Activated T-cell treated with anti-CD3 and anti-CD28 coated beads, Interleukin-2, amount 50 U/mL, for 4 hours (primary cell): ENCODE measurements at regions not wholly inside any gene's neighbourhood (a gene's known extent, or its start where the extent isn't known, plus 50 kb on each side); places are given as distances from the start of the nearest gene placed in this dataset.
A peak's percentile ranks its signal among the peaks of the same experiment; 100 is the strongest.

Experiments
- ATAC-seq, 2 donors: fragments of 200-7000 bp; cut with Tn5 transposase; one replicate each; pipeline ENCODE4 v1.10.0; 2021
- DNase-seq: peaks from one replicate; pipeline ENCODE4 v3.0.0-alpha.2; 2020
- H3K27me3 Mint-ChIP-seq: one replicate; pipeline ENCODE4 v1.8.0; 2021; ENCODE audit warnings: low read depth, mixed read lengths
- H3K36me3 Mint-ChIP-seq: one replicate; pipeline ENCODE4 v1.8.0; 2022; ENCODE audit warnings: mixed read lengths; ENCODE audit not compliant: insufficient read depth
- H3K4me1 Mint-ChIP-seq: one replicate; pipeline ENCODE4 v1.8.0; 2021; ENCODE audit warnings: low read depth, mixed read lengths
- H3K4me3 Mint-ChIP-seq: one replicate; pipeline ENCODE4 v1.8.0; 2021; ENCODE audit warnings: mild to moderate bottlenecking, moderate library complexity, mixed read lengths
- H3K9me3 Mint-ChIP-seq: one replicate; pipeline ENCODE4 v1.8.0; 2021; ENCODE audit warnings: mixed read lengths

DNA sequence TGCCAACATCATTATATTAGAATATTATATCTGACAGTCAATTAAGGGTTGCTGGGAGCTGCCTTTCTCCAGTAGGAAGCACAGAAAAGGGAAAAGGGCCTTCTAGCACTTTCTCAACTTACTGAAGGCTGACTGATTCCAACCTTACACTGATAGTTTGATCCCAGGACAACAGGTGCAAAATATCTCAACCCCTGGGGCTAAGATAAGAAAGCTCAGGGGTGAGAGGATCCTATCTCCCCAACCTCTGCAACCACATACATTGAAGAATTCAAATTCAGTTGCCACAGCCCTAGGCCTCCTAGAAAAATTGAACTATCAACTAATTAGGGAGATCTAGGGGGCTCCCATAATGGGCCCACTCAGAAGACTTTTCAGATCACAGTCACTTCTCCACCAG, 179.1 kb upstream of the GPRIN3 start:
- no peaks in the 10 kb centered on the region for H3K36me3 Mint-ChIP-seq
- H3K9me3 Mint-ChIP-seq, result no peaks in the 10 kb centered on the region
- H3K4me1 Mint-ChIP-seq, result no peaks in the 10 kb centered on the region
- no peaks in the 10 kb centered on the region for H3K27me3 Mint-ChIP-seq
- DNase-seq (no peak), ATAC-seq (no peak)
- no peak overlapping the region for H3K4me3 Mint-ChIP-seq

DNA sequence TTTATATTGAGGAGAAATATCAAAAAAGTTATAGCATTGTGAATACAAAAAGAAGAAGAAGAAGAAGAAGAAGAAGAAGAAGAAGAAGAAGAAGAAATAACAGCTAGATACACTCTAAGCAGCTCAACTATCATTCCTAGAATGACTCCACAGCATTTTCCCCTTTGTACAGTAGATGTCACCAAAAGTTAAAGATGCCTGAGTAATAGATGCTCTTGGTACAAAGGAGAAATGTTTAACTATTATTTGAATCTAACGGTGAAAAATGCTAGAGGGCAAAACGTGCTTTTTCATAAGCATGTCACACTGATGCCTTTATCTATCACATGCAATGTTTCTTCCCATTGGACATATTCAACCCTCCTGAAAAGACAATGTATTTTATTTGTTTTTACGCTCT, 178.4 kb upstream of the GPRIN3 start:
- Mint-ChIP-seq H3K4me1 (no peaks in the 10 kb centered on the region), H3K36me3 (no peaks in the 10 kb centered on the region), H3K9me3 (peaks cover 1% of the 10 kb centered on the region), H3K27me3 (no peaks in the 10 kb centered on the region), H3K4me3 (no peak overlapping the region)
- no peak for ATAC-seq
- no peak for DNase-seq

DNA sequence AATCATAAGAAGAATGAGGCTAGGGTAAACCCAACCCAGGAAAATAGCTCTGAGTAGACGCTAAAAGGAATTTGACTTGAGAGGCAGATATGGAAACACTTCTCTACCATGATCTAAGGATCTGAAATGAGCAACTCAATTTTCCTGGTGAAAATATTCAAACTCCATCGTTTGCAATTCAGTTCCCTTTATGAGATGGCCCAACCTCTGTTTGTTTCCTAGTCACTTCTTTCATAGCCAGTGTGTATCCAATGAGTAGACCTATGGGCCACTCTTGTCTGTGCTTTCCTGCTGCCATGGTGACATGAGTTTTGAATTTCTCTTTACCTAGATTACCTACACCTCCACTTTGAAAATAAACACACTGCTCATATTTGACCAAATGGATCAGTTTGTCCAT, 176.2 kb upstream of the GPRIN3 start:
- no peaks in the 10 kb centered on the region for H3K36me3 Mint-ChIP-seq
- H3K9me3 Mint-ChIP-seq, result peaks cover 7% of the 10 kb centered on the region
- no peaks in the 10 kb centered on the region for H3K27me3 Mint-ChIP-seq
- ATAC-seq (no peak), DNase-seq (no peak)
- no peaks in the 10 kb centered on the region for H3K4me1 Mint-ChIP-seq
- H3K4me3 Mint-ChIP-seq, result no peak overlapping the region

DNA sequence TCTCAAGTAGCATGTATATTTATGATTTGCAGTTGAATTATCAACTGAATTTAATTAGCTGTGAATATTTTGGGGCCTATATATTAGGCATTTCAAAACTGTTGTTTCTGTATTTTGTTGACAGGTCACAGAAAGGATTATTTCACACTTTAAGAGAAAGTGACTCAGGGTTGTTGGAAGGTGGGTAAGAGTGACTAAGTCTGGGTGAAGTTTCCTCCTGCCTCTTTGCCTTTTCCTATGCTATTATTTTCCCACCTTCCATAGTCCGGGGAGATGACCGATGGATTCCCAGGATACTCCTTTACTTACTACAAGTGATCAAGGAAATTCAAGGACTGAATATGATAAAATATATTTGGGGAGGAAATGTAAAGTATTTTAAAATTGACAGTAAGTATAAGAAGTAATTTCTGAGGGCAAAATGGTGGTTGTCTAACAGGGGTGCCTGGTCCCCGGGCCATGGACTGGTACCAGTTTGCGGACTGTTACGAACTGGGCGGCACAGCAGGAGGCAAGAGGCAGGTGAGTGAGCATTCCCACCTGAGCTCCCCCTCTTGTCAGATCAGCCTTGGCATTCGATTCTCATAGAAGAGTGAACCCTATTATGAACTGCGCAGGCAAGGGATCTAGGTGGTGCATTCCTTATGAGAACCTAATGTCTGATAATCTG, 175.5 kb upstream of the GPRIN3 start:
- DNase-seq, result no peak
- Mint-ChIP-seq H3K4me3 (no peak overlapping the region), H3K27me3 (no peaks in the 10 kb centered on the region), H3K36me3 (no peaks in the 10 kb centered on the region), H3K4me1 (no peaks in the 10 kb centered on the region), H3K9me3 (peaks cover 7% of the 10 kb centered on the region)
- ATAC-seq, result no peak

DNA sequence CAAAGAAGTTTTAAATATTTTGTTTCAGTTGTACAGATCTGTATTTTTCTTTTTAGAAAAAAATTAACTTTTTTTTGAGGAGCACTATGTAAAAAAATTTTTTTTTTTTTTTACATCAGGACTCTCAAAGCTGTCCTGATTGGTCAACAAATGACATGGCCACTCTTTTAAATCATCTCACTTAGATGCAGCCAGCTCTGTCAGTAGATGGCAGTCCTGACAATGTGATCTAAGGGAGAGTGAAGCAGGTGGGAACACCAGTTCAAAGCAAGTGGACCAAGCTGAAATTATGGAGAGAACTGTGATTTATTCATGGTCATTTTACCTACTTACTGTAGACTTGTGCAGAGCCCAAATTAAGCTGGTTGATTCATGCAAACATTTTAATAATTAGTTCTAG, 174.7 kb upstream of the GPRIN3 start:
- DNase-seq, result no peak
- no peak overlapping the region for H3K4me3 Mint-ChIP-seq

DNA sequence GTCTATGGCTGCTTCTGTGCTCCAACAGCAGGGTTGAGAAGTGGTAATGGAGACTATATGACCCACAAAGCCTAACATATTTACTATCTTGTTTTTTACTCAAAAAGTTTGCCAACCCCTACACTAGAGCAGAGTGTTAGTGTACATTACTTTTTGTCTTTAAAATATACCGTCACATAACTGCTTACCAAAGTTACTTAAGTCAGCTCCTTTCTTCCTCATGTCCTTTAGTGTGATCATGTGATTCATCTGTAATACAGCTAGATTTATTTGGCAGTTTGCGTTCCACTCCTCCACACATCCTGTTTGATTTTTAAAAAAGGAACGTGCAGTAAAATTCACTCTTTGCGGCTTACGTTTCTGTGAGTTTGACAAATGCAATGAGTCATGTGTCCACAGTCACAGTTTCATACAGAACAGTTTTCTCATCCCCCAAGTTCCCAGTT, 162.4 kb upstream of the GPRIN3 start:
- ATAC-seq, result peak; percentile 97
- peaks cover 25% of the 10 kb centered on the region for H3K4me1 Mint-ChIP-seq
- H3K36me3 Mint-ChIP-seq, result no peaks in the 10 kb centered on the region
- no peak for DNase-seq
- no peaks in the 10 kb centered on the region for H3K9me3 Mint-ChIP-seq
- H3K4me3 Mint-ChIP-seq, result peak overlapping the region; percentile 49
- H3K27me3 Mint-ChIP-seq, result no peaks in the 10 kb centered on the region

More for the DNA sequence above, 174.7 kb upstream of the GPRIN3 start:
- Mint-ChIP-seq H3K4me1 (no peaks in the 10 kb centered on the region), H3K9me3 (peaks cover 7% of the 10 kb centered on the region), H3K27me3 (no peaks in the 10 kb centered on the region), H3K36me3 (no peaks in the 10 kb centered on the region)
- ATAC-seq, result no peak

DNA sequence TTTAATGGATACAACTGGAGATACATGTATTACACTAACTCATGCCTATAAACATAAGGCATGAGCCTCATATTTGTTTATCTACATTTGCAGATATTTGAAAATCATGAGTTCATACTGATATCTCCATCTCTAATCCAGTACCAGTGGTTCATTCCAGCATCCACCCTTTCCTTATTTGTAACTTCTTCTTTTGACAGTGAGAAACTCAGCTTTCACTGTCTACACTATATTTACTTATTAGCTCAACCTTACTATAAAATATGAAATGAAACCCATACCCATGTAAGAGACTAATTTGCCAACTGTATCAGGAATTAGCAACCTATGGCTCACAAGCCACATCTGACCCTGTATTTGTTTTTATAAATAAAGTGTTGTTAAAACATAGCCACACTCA, 161.9 kb upstream of the GPRIN3 start:
- DNase-seq, result no peak
- Mint-ChIP-seq H3K4me3 (peak overlapping the region; percentile 49), H3K27me3 (no peaks in the 10 kb centered on the region), H3K36me3 (no peaks in the 10 kb centered on the region), H3K4me1 (peaks cover 25% of the 10 kb centered on the region), H3K9me3 (no peaks in the 10 kb centered on the region)
- no peak for ATAC-seq

DNA sequence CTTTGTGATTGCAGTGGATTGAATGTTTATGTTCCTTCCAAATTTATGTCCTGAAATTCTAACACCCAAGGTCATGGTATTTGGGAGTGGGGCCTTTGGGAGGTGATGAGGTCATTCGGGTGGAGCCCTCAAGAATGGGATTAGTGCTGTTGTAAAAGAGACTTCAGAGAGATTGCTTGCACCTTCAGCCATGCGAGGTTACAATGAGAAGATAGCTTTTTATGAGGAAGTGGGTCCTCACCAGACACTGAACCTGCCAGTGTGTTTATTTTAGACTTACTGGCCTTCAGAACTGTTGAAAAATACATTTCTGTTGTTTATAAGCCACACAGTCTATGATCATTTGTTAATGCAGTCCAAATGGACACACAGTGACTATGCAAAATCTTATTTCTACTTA, 161.0 kb upstream of the GPRIN3 start:
- ATAC-seq, result no peak
- H3K36me3 Mint-ChIP-seq, result no peaks in the 10 kb centered on the region
- no peaks in the 10 kb centered on the region for H3K27me3 Mint-ChIP-seq
- DNase-seq, result no peak
- no peaks in the 10 kb centered on the region for H3K9me3 Mint-ChIP-seq
- H3K4me3 Mint-ChIP-seq, result no peak overlapping the region
- H3K4me1 Mint-ChIP-seq, result peaks cover 25% of the 10 kb centered on the region

DNA sequence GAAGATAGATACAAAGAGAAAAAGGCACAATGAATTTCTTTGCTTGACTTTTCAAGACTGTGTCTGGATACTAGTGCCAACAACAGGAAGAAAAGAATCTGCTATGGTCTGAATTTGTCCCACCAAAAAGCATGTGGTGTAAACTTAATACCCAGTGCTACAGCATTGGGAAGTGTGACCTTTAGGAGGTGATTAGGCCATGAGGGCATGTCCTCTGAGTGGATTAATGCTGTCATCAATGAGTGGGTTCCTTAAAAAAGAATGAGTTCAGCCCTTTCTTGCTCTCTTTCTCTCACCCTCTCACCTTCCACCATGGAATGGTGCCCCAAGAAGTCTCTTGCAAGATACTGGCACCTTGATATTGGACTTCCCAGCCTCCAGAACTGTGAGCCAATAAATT, 155.7 kb upstream of the GPRIN3 start:
- Mint-ChIP-seq H3K9me3 (no peaks in the 10 kb centered on the region), H3K36me3 (no peaks in the 10 kb centered on the region), H3K27me3 (peaks cover 2% of the 10 kb centered on the region), H3K4me3 (no peak overlapping the region), H3K4me1 (peaks cover under 1% of the 10 kb centered on the region)
- ATAC-seq (no peak), DNase-seq (no peak)

DNA sequence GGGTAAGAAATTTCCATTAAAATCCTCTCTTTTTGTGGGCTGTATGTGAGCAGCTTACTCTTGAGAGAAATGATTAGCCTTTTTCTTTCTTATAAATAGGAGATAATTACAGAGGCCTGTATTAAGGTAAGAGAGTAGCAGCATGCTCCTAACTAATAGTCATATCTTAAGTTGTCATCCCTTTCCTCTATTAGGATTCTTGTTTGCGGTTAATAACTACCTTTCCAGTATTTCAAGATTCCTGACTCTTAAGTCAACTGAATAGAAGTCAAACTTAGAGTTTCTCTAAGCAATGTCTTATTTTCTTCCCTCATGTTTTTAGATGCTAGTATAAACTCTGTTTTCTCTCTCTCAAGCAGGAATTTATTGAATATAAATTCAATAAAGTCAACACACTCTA, 139.9 kb upstream of the GPRIN3 start:
- no peak overlapping the region for H3K4me3 Mint-ChIP-seq
- H3K4me1 Mint-ChIP-seq, result no peaks in the 10 kb centered on the region
- no peaks in the 10 kb centered on the region for H3K27me3 Mint-ChIP-seq
- peaks cover 21% of the 10 kb centered on the region for H3K9me3 Mint-ChIP-seq
- ATAC-seq (no peak), DNase-seq (no peak)
- peaks cover 4% of the 10 kb centered on the region for H3K36me3 Mint-ChIP-seq

DNA sequence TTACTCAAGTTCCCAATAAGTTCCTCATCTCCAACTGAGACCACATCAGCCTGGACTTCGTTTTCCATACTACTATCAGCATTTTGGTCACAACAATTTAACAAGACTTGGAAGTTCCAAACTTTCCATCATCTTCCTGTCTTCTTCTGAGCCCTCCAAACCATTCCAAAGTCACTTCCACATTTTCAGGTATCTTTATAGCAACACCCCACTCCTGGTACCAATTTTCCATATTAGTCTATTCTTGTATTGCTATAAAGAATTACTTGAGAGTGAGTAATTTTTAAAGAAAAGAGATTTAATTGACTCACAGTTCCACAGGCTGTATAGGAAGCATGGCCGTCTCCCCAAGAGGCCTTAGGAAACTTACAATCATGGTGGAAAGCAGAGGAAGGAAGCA, 138.6 kb upstream of the GPRIN3 start:
- Mint-ChIP-seq H3K36me3 (peaks cover 4% of the 10 kb centered on the region), H3K4me3 (no peak overlapping the region), H3K27me3 (no peaks in the 10 kb centered on the region), H3K9me3 (peaks cover 21% of the 10 kb centered on the region), H3K4me1 (no peaks in the 10 kb centered on the region)
- DNase-seq (no peak), ATAC-seq (no peak)

DNA sequence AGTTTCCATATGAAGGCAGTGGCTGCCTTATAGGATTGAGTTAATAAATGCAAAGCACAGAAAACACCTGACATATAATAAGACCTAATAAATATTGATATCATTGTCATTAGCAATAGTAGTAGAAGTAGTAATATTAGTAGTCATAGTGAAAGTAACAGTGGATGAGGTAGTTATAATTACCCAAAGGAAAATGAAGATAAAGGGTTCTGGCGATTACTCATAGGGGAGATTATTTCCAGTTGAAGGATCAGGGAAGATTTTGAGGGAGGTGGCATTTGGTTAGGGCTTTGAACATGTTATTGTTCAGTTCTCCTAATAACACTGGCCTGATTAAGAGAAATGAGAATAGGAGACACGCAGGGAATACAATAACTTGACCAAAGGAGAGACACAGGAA, 131.9 kb upstream of the GPRIN3 start:
- no peak for DNase-seq
- Mint-ChIP-seq H3K27me3 (no peaks in the 10 kb centered on the region), H3K4me1 (peaks cover 9% of the 10 kb centered on the region), H3K36me3 (no peaks in the 10 kb centered on the region), H3K4me3 (no peak overlapping the region), H3K9me3 (peaks cover 3% of the 10 kb centered on the region)
- no peak for ATAC-seq

DNA sequence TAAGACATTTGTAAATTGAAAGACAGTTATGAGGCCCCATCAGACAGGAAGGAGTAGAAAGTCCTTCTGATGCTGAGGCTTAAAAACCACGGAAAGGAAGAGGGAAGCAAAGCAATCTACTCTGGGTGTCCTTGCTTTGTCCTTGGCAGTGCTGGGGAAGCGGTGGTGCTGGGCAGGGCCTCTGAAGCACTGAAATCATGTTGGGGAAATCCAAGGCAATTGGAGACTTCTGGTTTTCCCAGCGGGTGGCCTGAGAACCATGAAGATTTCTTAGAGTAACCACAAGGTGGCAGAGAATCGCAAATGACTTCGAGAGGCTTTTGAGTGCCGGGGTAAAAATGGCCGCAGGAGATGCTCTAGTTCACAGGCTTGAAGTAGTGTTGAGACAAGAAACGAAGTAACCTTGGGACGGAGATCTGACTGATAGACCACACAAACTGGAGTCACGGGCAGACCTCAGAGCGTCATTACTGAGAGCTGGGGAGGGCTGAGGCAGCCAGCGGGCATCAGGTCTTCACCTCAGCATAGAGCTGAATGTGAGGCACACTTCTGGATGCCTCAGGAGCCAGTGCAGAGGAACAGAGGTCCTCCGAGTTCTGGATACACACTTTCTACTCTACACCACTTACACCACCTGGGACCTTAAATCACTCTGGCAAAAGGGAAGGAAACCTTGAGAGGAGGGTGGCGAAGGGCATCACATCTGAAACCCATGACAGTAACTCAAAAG, 130.7 kb upstream of the GPRIN3 start:
- H3K4me3 Mint-ChIP-seq, result peak overlapping the region; percentile 12
- peaks cover 9% of the 10 kb centered on the region for H3K4me1 Mint-ChIP-seq
- DNase-seq, result peak; percentile 44
- H3K36me3 Mint-ChIP-seq, result no peaks in the 10 kb centered on the region
- ATAC-seq, result peak; percentile 84
- no peaks in the 10 kb centered on the region for H3K27me3 Mint-ChIP-seq
- H3K9me3 Mint-ChIP-seq, result no peaks in the 10 kb centered on the region

DNA sequence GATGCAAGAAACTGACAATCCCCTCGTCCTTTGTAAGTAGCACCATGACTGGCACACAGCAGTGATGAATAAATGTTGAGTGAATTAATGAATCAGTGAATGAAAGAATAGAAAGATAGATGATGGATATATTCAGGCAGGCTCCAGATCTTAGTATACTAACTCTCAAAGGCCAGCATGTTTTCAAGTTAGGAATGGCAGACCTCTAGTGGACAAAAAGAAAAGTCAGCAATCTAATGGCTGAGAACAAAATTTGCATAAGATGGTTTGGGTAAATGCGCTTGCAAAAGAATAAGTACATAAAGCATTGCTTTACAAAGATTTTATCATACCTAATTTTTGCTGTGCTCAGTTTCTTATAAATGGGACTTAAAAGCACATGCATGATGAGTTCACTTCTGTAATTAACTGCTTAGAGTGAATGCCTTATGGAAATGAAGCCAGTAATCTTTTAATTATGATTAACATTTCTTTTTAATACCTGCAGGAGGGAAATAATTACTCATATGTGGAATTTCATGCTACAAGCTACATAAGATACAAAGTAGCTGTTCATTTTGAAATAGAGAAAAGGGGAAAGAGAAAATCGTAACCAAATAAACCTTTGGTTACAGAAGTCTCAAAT, 126.9 kb upstream of the GPRIN3 start:
- Mint-ChIP-seq H3K36me3 (no peaks in the 10 kb centered on the region), H3K4me3 (no peak overlapping the region), H3K9me3 (no peaks in the 10 kb centered on the region), H3K4me1 (peaks cover 9% of the 10 kb centered on the region), H3K27me3 (no peaks in the 10 kb centered on the region)
- ATAC-seq, result peak; percentile 66 to 70
- no peak for DNase-seq

DNA sequence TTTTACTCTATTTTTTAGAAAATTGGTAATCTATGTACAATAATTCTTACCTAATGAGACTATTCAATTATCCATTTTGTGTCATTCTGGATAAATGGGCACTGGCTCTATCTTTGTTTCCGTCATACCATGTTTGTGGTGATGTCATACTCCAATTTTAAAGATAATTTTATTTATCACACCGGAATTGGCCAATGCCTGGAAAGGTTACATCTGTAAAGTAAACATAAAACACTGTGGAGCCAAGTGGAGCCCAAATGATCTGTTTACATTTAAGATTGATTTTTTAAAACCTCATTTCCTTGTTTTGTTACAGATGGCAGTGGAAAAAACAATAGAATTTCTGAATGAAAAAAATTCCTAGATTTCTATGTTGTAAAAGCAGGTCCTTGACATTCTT, 120.2 kb upstream of the GPRIN3 start:
- H3K4me3 Mint-ChIP-seq, result no peak overlapping the region
- DNase-seq (no peak), ATAC-seq (no peak)
- H3K36me3 Mint-ChIP-seq, result no peaks in the 10 kb centered on the region
- no peaks in the 10 kb centered on the region for H3K9me3 Mint-ChIP-seq
- no peaks in the 10 kb centered on the region for H3K4me1 Mint-ChIP-seq
- H3K27me3 Mint-ChIP-seq, result no peaks in the 10 kb centered on the region
